NOMO-1 (cell line): ENCODE measurements at regions not wholly inside any gene's neighbourhood (a gene's known extent, or its start where the extent isn't known, plus 50 kb on each side); places are given as distances from the start of the nearest gene placed in this dataset.

Experiments
- DNase-seq, 2 experiments: peaks; one replicate each; lab custom pipeline; 2025; ENCODE audit not compliant: unreplicated experiment in 2 of 2; lab: John Stamatoyannopoulos, UW

DNA sequence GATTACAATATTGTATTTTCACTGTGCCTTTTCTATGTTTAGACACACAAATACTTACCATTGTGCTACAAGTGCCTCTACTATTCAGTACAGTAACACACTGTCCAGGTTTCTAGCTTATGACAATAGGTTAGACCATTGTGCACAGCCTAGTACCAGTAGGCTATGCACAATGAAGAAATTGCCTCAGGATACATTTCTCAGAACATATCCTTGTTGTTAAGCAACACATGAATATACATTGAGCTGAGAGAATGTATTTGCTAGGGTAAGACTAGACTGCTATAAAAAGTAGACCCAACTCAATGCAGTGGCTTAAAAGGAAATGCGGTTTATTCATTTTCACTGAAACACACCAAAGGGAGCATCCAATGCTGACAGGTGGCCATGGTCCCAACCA, 285.1 kb downstream of the HS3ST3A1 start:
- DNase-seq, result no peak

GRCh38 chr17:13311306-13311705, 290.4 kb downstream of the HS3ST3A1 start:
- DNase-seq, result no peak

DNA sequence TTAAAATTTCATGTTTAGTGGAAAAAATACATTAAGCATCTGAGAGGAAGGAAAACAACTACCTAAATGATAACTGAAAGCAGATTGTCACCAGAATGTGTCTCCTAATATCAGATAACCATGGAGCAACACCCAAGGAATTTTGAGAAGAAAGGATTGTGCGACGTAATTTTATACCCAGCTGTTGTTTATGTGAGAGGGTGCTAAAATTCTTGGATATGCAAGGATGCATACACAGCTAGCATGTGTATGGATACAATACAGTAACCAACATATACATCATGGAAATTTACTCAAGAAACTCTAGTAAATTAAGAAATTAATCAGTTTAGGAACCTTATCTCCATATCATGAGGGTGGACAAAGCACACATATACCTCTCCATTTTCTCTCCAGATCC, 290.9 kb downstream of the HS3ST3A1 start:
- no peak for DNase-seq

DNA sequence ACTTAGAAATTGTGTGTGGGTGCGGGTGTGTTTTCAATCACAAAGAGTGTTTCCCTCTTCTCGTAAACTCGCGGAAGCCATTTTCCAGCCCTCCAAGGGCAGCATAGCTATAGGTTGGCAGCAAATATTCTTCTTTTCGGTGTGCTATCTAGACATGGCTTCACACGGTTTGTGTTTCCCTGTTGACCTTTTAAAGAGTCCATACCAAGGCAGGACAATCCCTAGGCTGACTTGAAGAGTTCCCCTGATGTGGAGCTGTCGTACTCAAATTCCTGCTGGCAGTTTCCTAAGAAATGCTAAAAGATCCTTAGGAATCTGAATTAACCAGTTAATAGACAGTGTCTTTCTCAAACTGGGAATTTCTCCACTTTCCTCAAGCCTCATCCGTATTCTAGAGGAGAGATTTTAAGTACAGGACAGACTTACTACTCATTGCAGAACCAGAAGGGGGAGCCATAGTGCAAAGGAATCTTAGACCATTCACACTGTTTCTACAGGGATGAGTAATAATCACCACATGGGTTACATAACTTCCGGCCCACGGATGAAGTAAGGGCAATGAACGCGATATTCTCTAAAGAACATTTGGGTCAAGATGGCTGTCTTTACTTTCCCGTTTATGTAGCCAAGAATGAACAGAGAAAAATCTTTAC, 288.6 kb upstream of the ELAC2 start:
- peak; percentile 40 to 68 for DNase-seq

- DNase-seq, result no peak
Measured at GRCh38 chr17:13302983-13303382, 285.2 kb upstream of the ELAC2 start.

- DNase-seq, result no peak
Measured at GRCh38 chr17:13302419-13302818, 284.6 kb upstream of the ELAC2 start.

DNA sequence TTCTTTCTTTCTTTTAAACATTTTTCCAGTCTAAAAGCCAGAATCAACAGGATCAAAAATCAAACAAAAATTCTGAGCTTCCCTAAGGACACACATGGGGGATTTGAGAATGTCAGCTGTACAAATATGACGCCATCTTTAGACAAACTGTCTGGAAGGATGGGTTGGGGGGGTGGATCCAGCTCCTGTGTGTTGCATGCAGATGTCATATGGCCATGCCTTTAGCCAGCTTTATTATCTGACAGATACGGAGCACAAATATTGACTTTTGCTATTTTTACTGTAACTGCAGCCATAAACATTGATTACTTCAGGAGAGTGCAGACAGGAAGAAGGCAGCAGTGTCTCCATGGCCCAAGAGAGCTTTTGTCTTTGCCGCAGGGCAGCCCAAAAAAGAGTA, 279.4 kb upstream of the ELAC2 start:
- DNase-seq, result no peak

GRCh38 chr17:13293421-13293820, 275.6 kb upstream of the ELAC2 start:
- no peak for DNase-seq

DNA sequence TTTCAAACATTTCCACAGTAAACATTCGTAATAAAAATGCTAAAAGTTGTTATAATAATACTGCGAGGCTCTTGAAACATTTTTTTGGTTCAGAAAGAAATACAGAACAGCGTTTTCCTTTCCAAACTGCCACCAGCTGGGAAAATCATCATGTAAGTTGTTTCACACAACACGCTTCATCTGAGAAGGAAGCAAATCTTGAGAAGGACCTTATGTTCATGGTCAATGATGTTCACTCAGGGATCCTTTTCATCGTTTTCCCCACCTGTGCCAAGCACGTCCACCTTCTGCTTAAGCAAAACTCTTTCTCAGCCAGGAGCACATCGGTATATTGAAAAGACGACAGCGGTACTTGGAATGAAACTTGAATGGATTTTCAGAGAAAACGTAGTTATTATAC, 274.5 kb upstream of the ELAC2 start:
- DNase-seq, result no peak

GRCh38 chr17:13288248-13288647, 270.4 kb upstream of the ELAC2 start:
- DNase-seq, result no peak

DNA sequence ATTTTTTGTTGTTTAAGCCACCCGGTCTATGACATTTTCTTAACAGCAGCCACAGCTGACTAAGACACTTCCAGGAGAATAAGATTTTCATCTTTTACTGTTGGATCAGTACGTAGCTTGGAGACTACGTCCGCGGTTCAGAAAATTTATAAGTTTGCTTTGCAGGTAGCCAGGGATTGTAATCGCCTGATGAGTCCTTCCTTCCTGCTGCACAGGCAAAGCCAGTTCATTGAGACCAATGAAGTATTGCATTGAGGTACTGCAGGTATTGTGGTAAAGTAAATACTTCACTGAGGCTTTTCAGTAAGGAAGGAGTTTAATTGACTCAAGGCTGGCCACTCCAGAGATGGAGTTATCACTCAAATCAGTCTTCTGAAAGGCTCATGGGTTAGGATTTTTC, 269.4 kb upstream of the ELAC2 start:
- DNase-seq, result no peak

GRCh38 chr17:13283606-13284005, 265.8 kb upstream of the ELAC2 start:
- DNase-seq, result no peak

DNA sequence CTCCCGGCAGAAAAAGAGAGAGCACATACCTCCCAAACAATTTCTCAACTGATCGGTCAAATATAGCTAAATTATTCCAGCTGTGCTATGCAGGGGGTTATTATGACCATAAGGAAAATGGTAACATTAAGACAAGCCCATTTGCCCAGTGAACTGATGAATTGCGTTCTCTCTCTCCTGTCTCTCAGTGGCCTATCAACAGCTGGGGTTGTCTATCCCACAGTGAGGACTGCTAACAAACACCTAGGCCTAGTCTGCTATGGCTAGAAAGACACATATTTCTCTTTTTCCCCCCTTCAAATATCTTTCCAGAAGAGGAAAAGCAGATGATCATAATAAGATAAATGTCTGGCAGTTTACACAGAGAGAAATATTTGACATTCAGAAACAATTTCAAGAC, 263.8 kb upstream of the ELAC2 start:
- no peak for DNase-seq

DNA sequence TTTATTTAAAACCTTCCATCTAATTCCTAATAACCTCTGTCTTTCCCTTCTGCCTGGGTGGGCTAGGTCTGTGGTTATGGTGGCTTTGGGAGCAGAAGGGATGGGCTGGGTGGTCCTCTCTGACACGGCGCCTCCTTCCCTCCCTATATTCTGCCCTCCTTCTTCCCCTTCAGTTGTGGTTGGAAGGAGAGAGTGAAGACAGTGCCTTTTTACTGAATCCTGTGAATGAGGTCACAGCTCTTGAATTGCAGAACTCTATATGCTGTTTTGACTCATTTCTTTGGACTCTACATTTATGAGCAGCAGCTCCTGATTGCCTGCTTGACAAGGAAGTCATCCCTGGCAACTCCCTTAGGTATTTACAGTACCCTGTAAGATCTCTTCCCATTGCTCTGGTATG, 256.0 kb upstream of the ELAC2 start:
- DNase-seq, result no peak

- DNase-seq, result no peak
Measured at GRCh38 chr17:13272296-13272695, 254.5 kb upstream of the ELAC2 start.

DNA sequence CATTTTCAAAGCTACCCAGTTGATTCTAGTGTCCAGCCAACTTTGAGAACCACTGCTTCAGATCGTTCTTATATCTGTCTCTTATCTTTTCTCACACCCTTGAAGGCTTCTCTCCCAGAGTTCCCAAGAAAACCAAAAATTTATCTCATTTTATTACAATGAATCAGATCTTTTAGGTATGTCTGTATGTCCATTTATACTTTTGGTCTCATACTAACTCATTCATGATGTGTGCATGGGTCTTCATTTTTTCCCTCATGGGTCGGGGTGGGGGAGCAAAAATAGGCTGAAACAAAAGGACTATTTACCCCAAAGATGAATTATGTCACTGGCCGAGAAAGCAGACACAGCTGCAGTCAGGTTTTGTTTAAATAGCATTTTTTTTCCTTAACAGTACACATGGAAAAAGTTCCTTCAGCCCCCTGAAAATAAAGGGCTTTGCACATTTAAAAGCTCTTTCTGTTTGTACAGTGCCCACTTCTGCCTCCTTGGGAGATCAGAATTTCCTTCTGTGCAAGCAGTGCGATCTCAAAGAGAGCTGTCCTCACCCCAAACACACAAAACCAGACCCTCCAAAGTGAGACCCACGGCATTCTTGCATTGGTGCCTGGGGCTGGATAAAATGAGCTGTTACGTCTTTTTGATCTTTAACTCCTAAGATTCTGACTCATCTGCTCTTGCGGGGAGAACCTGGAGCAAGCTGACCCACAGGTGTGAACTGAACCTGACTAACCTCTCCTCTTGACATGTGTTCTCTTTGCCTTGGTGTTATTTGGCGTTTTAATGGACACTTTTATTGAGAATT, 251.2 kb upstream of the ELAC2 start:
- no peak for DNase-seq

GRCh38 chr17:13266606-13267005, 248.8 kb upstream of the ELAC2 start:
- DNase-seq, result no peak

- DNase-seq, result no peak
Measured at GRCh38 chr17:13265311-13265710, 247.5 kb upstream of the ELAC2 start.

- DNase-seq, result no peak
Measured at GRCh38 chr17:13263746-13264145, 245.9 kb upstream of the ELAC2 start.

GRCh38 chr17:13256545-13256944, 238.7 kb upstream of the ELAC2 start:
- no peak for DNase-seq

DNA sequence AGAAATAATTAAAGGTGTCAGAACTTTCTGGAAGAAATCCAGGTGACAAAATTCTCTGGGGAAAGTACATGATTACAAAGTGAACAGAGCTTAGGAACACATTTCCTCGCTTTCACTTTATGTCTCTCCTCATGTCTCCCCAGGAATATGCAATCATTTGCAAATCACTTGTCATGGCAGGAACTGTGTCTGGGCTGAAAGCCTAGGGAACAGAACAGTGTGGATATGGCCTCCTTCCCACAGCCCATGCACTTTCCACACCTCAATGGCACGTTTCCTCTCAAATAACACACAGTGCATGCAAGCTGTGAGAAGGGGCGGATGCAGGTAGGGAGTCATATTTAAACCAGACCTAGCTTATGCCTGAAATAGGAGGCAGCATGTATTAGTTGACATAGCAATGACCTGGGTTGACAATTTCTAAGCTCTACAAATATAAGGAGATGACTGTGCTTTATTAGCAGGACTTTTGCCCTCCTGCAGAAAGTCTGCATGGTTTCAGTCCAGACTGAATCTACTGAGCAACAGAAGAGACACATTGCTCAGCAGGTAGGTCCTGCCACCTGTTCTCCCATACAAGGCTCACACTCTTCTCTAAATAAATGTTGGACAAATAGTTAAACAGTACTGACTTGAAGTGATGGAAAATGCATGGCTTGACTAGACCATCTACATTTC, 236.0 kb upstream of the ELAC2 start:
- no peak for DNase-seq

DNA sequence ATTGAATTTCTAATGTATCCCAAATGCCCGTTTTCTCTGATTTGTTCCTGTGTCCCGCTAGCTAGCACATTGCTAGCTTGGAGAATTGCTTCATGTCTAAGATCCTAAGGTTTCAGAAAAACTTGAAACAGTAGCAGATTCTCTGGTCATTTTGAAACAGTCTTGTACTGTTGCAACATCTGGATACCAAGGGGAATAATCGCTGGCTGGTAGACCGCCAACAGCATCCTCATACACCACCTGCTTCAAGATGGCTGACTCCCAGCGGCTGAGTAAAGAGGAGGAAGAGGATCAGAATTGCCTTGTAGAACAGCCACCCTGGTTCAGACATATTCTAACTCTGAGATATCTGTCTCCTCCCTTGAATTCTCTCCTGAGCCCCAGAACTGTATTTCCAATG, 226.7 kb upstream of the ELAC2 start:
- DNase-seq, result no peak
